Endothelial cell of umbilical vein (primary cell): ENCODE measurements at regions not wholly inside any gene's neighbourhood (a gene's known extent, or its start where the extent isn't known, plus 50 kb on each side); places are given as distances from the start of the nearest gene placed in this dataset.

Experiments
- BruUV-seq: library from RNA; stranded (reverse); fragments of 400-500 nt; replicated peaks from 2 replicates; lab custom pipeline; 2021; lab: Mats Ljungman, UMichigan
- CTCF ChIA-PET: fragments of 300-600, 350-600 bp; sonication (Branson Sonifier 250); formaldehyde crosslinking; loops from one replicate; lab custom pipeline; 2021; ENCODE audit warnings: antibody characterized with exemption, inconsistent platforms; lab: Charles Lee
- POLR2A ChIA-PET: fragments of 300-600, 350-600 bp; sonication (Branson Sonifier 250); formaldehyde crosslinking; loops from one replicate; lab custom pipeline; 2021; ENCODE audit warnings: antibody characterized with exemption, inconsistent platforms; lab: Charles Lee
- DNase-seq: peaks from one replicate; pipeline ENCODE4 v3.0.0-alpha.2; 2011; ENCODE audit warnings: low read depth, low spot score
- FAIRE-seq: peaks from 2 replicates; lab custom pipeline; 2011; peaks lifted over from hg19 to GRCh38; lab: Jason Lieb, UNC
- H2AFZ ChIP-seq: 2 replicates; pipeline ENCODE4 v1.6.0; 2012; ENCODE audit warnings: low read depth, low read length, control low read depth, inconsistent platforms
- H3K27ac ChIP-seq: 2 replicates; pipeline ENCODE4 v1.5.1; 2011; ENCODE audit warnings: low read depth, mild to moderate bottlenecking, control low read depth, low read length, moderate library complexity; ENCODE audit not compliant: insufficient read depth
- H3K27me3 ChIP-seq, 2 experiments: 2 replicates each; pipeline versions ENCODE4 v1.6.0 to v1.6.1; 2011; ENCODE audit warnings: low read length in 2 of 2, mixed read lengths in 1 of 2; ENCODE audit not compliant: control insufficient read depth in 2 of 2, insufficient read depth in 2 of 2
- H3K36me3 ChIP-seq, 2 experiments: 2 replicates in 1 of 2; 3 replicates in 1 of 2; pipeline ENCODE4 v1.5.1; 2011; ENCODE audit warnings: low read length in 2 of 2, mild to moderate bottlenecking in 1 of 2, moderate library complexity in 1 of 2; ENCODE audit not compliant: control insufficient read depth in 2 of 2, insufficient read depth in 2 of 2; ENCODE audit errors: extremely low read depth in 1 of 2
- H3K4me1 ChIP-seq: 3 replicates; pipeline ENCODE4 v1.5.1; 2011; ENCODE audit warnings: mild to moderate bottlenecking, low read length; ENCODE audit not compliant: control insufficient read depth, insufficient read depth; ENCODE audit errors: extremely low read depth
- H3K4me2 ChIP-seq: 2 replicates; pipeline ENCODE4 v1.6.1; 2011; ENCODE audit warnings: low read length, control low read depth, mixed read lengths; ENCODE audit not compliant: insufficient read depth
- H3K4me3 ChIP-seq, 3 experiments: fragments of 200-600 bp in 1 of 3; sonication (generic), shearing (Covaris generic) in 1 of 3; replicated peaks in 1 of 3; 2 replicates each; pipeline ENCODE4 v1.5.1; 2011 to 2016; ENCODE audit warnings: control low read depth in 3 of 3, low read length in 3 of 3, mild to moderate bottlenecking in 2 of 3, inconsistent platforms in 1 of 3, low read depth in 1 of 3, moderate library complexity in 1 of 3; ENCODE audit not compliant: insufficient read depth in 1 of 3
- H3K79me2 ChIP-seq: 2 replicates; pipeline ENCODE4 v1.6.0; 2012; ENCODE audit warnings: low read length, inconsistent platforms; ENCODE audit not compliant: control insufficient read depth, insufficient read depth
- H3K9ac ChIP-seq: replicated peaks from 2 replicates; pipeline ENCODE3; 2011; ENCODE audit warnings: low read length, control low read depth; ENCODE audit not compliant: insufficient read depth; ENCODE audit errors: extremely low read depth
- H3K9me1 ChIP-seq: replicated peaks from 3 replicates; pipeline ENCODE4 v1.6.0; 2011; ENCODE audit warnings: mild to moderate bottlenecking, low read length; ENCODE audit not compliant: control insufficient read depth, insufficient read depth; ENCODE audit errors: extremely low read depth
- H3K9me3 ChIP-seq: replicated peaks from 2 replicates; pipeline ENCODE4 v1.5.1; 2012; ENCODE audit warnings: low read length, inconsistent platforms; ENCODE audit not compliant: control insufficient read depth, insufficient read depth
- H4K20me1 ChIP-seq: replicated peaks from 2 replicates; pipeline ENCODE3; 2011; ENCODE audit warnings: mild to moderate bottlenecking, low read length; ENCODE audit not compliant: control insufficient read depth, insufficient read depth; ENCODE audit errors: extremely low read depth
- EZH2 ChIP-seq: IDR thresholded peaks from 2 replicates; pipeline ENCODE4 v1.6.1; 2012; ENCODE audit warnings: borderline replicate concordance, low read depth, mild to moderate bottlenecking, moderate library complexity, low read length, inconsistent platforms; ENCODE audit not compliant: severe bottlenecking
- FOS ChIP-seq: IDR thresholded peaks from 2 replicates; pipeline ENCODE4 v1.6.1; 2011; ENCODE audit warnings: mild to moderate bottlenecking, low read length, moderate library complexity, borderline replicate concordance; ENCODE audit not compliant: insufficient read depth
- GATA2 ChIP-seq: IDR thresholded peaks from 2 replicates; pipeline ENCODE4 v1.7.0; 2011; ENCODE audit warnings: low read depth, mild to moderate bottlenecking, moderate library complexity, mixed read lengths, low read length; ENCODE audit not compliant: insufficient read length, insufficient read depth
- JUN ChIP-seq: IDR thresholded peaks from 2 replicates; pipeline ENCODE4 v1.6.1; 2011; ENCODE audit warnings: borderline replicate concordance, low read depth; ENCODE audit not compliant: insufficient read length, insufficient read depth
- MYC ChIP-seq: IDR thresholded peaks from one replicate; pipeline ENCODE4 v1.6.1; 2011; ENCODE audit warnings: mild to moderate bottlenecking, low read depth, low read length
- POLR2A ChIP-seq: IDR thresholded peaks from 2 replicates; pipeline ENCODE4 v1.6.1; 2012; ENCODE audit warnings: low read depth, mild to moderate bottlenecking, control low read depth, low read length
- POLR2AphosphoS5 ChIP-seq: IDR thresholded peaks from 2 replicates; pipeline ENCODE4 v1.6.1; 2012; ENCODE audit warnings: low read depth, mild to moderate bottlenecking, control low read depth, low read length, moderate library complexity; ENCODE audit not compliant: insufficient read depth
- dilution Hi-C: fragments of 300-500 bp; cut with MboI; formaldehyde crosslinking; loops from one replicate; pipeline ENCODE4 v1.15.0; 2019; ENCODE audit warnings: low sequenced_read_pairs; ENCODE audit not compliant: extremely low pct_ligation_motif_present
- intact Hi-C: fragments of 100-400 bp; cut with micrococcal nuclease; formaldehyde crosslinking; loops from one replicate; pipeline ENCODE4 v1.10.0; 2022
- TF ChIP-seq, protein P1 (sequence below): IDR thresholded peaks from 2 replicates; pipeline ENCODE4 v1.6.1; 2011; ENCODE audit not compliant: insufficient read depth, insufficient read length
- TF ChIP-seq, protein P2 (sequence below), 2 donors: IDR thresholded peaks; 1 replicate in 1 of 2; 2 replicates in 1 of 2; pipeline ENCODE4 v1.5.1; 2011; ENCODE audit warnings: low read length in 2 of 2, mild to moderate bottlenecking in 2 of 2, moderate library complexity in 2 of 2, control low read depth in 1 of 2, inconsistent platforms in 1 of 2, low read depth in 1 of 2; ENCODE audit not compliant: insufficient read depth in 1 of 2; ENCODE audit errors: extremely low read depth in 1 of 2

DNA sequence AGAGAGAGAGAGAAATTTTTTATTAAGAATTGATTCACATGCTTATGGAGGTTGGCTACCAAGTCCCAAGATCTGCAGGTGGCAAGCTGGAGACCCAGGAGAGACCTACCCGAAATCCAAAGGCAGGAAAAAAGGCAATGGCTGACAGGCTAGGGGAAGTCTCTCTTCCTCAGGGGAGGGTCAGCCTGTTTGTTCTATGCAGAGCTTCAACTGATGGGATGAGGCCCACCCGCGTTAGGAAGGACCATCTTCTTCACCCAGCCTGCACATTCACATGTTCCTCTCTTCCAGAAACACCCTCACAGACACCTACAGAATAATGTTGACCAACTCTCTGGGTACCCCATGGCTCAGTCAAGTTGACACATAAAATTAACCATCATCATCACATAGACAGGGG is 65.3 kb upstream of the SERP2 start:
- TF ChIP-seq, protein P1, sequence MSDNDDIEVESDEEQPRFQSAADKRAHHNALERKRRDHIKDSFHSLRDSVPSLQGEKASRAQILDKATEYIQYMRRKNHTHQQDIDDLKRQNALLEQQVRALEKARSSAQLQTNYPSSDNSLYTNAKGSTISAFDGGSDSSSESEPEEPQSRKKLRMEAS: no peak
- TF ChIP-seq GATA2 (no peak), MYC (no peak), POLR2A (no peak), EZH2 (no peak), JUN (no peak), FOS (no peak), POLR2AphosphoS5 (no peak)
- TF ChIP-seq, protein P2, sequence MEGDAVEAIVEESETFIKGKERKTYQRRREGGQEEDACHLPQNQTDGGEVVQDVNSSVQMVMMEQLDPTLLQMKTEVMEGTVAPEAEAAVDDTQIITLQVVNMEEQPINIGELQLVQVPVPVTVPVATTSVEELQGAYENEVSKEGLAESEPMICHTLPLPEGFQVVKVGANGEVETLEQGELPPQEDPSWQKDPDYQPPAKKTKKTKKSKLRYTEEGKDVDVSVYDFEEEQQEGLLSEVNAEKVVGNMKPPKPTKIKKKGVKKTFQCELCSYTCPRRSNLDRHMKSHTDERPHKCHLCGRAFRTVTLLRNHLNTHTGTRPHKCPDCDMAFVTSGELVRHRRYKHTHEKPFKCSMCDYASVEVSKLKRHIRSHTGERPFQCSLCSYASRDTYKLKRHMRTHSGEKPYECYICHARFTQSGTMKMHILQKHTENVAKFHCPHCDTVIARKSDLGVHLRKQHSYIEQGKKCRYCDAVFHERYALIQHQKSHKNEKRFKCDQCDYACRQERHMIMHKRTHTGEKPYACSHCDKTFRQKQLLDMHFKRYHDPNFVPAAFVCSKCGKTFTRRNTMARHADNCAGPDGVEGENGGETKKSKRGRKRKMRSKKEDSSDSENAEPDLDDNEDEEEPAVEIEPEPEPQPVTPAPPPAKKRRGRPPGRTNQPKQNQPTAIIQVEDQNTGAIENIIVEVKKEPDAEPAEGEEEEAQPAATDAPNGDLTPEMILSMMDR (IDR thresholded peaks at IDR 0.05; ENCODE audit: extremely low read depth in 1 of 2, insufficient read depth in 1 of 2, low read depth in 1 of 2, low read length in 2 of 2): no peak
- Histone ChIP-seq H2AFZ (no peak overlapping the region), H3K4me1 (peaks cover 34% of the 10 kb centered on the region), H3K4me3 (no peak overlapping the region), H4K20me1 (no peaks in the 10 kb centered on the region), H3K9ac (no peak overlapping the region), H3K36me3 (no peaks in the 10 kb centered on the region), H3K9me3 (no peaks in the 10 kb centered on the region), H3K27ac (no peak overlapping the region), H3K4me2 (no peak overlapping the region), H3K9me1 (no peaks in the 10 kb centered on the region), H3K79me2 (no peaks in the 10 kb centered on the region), H3K27me3 (no peaks in the 10 kb centered on the region)
- ChIA-PET POLR2A (interaction anchor here (2.8 kb wide), 1 partner anchor 128 kb away, joined by 35 read pairs; no protein-coding TSS in a partner anchor), CTCF (no interaction called here)
- dilution Hi-C loops: no loop called here
- intact Hi-C loops: loop anchor here (5.0 kb wide), 1 partner anchor 269 kb away; the partner anchor contains the start of gene TSC22D1
- FAIRE-seq: no peak
- no TSS peak for BruUV-seq
- no peak for DNase-seq
